NCI-H2227 (cell line): ENCODE measurements at regions not wholly inside any gene's neighbourhood (a gene's known extent, or its start where the extent isn't known, plus 50 kb on each side); places are given as distances from the start of the nearest gene placed in this dataset.
"Not testable (repeated sequence)": the region's sequence is repeated elsewhere in the genome, so short reads cannot be mapped to it uniquely, and the experiment has no call there.

Source experiments
- DNase-seq: peaks from one replicate; lab custom pipeline; 2025; ENCODE audit not compliant: unreplicated experiment; lab: John Stamatoyannopoulos, UW

DNA sequence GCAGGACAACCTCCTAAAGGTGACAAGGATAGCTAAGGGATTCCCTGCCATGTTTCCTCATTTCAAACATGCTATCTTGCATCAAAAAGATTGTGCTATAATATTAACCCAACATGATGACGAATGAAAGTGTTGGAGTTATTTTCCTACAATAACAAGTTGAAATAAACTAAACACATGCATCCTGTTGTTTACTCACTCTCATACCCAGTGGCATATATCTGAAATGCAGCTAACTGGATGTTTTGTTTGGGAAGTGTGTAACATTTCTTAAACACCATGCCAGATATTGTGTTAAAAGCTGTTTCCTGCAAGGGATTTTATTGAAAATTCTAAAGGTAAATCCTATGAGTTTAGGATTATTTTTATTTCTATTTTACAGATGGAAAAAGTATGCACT, 139.6 kb downstream of the TFPI2 start:
- no peak for DNase-seq

DNA sequence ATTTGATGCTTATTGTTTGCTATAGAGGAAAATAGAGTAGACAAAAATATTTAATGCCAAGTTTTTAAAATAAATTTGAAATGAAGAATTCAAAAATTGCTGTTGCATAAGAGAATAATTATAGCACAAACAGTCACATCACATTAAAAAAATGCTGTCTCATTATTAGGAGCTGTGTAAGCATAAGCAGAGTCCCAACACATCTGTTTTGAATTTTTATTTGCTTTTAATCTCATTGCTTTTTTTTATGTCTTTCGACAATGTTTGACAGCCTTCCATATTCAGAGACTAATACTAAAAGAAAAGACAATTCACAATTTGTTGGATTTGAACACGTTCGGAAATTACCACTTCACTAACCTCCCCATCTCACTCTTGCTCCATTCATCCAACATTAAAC, 143.5 kb downstream of the TFPI2 start:
- DNase-seq = no peak

- DNase-seq = no peak
Measured at GRCh38 chr7:93739424-93739823, 151.1 kb downstream of the TFPI2 start.

DNA sequence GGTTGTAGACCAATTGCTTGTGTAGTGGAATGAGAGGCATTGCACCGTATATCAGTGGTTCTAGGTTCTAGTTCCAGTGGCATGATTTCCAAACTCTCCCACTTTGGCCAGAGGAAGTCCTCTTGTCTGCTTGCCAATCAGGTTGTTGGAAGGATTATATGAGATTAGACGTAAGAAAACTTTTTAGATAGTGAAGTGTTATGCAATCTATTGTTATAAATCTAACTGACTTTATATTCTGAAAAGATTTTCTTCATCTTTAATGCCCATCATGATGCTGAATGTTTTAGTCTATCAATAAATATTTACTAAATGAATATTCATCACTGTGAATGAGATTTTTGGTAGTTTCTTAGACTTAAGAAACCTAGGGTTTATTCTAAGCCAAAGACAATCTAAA, 152.6 kb downstream of the TFPI2 start:
- DNase-seq = no peak

GRCh38 chr7:93736668-93737369, 153.7 kb downstream of the TFPI2 start:
- DNase-seq = no peak

- no peak for DNase-seq
Measured at GRCh38 chr7:93728292-93728691, 153.8 kb upstream of the CALCR start.

- no peak for DNase-seq
Measured at GRCh38 chr7:93725954-93726353, 151.4 kb upstream of the CALCR start.

DNA sequence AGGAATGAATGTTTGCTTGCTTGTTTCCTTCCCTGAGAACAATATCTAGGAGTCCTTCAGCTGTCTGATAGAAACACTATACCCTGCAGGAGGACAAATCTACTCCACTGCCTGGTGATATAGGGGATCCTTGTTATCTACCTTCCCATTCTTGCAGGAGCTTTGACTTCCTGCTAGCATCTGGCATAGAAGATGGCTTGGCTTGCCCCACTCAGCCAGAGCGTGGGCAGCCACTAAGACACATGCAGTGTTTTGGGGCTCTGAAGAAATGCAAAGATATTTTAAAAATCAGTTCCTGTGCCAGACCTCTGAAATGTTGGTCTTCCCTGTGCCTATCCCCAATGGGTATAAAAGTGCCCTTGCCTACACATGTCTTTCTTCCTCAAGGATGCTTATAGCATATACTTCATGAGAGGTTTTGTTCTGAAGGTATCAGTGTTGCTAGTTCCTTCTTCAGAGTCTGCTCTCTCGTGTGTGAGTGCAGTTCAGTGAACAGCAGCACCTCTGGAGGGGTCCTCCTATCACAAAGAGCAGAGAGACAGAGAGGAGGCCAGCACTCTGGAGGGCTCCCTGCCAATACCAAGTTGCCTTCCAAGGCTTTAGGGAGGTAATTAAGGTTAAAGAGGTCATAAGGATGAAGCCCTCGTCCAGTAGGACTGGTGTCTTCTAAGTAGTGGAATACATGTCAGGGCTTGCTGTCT, 149.1 kb upstream of the CALCR start:
- peak; percentile 34 for DNase-seq

GRCh38 chr7:93720106-93720505, 145.6 kb upstream of the CALCR start:
- DNase-seq = no peak

DNA sequence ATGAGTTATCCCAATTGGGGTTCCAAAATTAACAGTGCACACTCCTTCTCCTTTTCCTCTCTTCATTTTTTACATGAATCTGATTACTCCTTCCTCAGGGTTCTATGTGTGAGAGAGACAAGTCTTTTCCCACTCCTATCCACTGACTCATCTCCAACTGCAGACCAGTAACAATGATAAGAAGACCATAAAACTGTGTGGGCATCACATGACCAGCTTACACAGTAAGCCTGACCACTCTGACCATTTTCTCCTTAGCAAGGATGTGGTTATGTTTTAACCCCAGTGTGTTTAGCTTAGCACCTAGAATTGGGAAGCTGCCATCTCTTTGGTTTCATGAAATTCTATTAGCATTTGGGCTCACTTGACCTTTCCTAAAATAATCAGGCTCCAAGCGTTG, 145.0 kb upstream of the CALCR start:
- no peak for DNase-seq

- no peak for DNase-seq
Measured at GRCh38 chr7:93717217-93717900, 142.8 kb upstream of the CALCR start.

DNA sequence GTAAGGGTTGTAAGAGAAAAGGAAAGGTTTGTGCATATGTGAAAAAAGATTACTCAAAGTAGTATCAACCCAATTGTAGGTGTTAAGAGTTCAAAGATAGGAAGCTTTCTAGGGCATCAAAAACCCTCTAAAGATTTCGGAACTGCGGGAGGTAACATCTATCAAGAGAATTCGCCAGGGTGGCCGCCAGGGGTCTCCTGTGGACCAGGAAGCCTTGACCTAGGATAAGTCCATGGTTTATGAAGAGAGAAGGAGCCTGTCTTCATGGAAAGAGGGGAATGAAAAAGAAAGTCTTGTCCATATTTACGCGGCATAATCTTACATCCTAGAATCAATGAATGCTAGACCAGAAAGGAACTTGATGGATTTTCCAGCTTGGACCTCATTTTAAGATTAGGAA, 140.7 kb upstream of the CALCR start:
- no peak for DNase-seq

DNA sequence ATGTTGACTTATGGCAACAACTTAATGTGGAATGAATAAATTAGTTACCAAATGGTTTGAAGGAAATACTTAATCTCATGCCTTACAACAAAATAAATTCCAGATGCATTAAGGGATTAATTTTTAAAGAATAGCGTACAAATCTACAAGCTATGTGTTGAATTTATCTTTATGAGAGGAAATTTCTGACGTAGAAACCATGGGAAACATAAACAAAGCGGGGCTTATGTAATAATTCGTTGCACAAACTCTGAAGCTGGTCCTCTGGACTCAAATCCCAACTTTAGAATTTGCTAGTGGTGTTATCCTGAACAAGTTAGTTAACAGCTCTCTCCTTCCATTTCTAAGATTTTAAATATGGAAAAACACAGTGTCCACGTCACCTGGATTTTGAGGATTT, 137.4 kb upstream of the CALCR start:
- DNase-seq = no peak

GRCh38 chr7:93708255-93708654, 133.7 kb upstream of the CALCR start:
- not testable (repeated sequence) for DNase-seq

DNA sequence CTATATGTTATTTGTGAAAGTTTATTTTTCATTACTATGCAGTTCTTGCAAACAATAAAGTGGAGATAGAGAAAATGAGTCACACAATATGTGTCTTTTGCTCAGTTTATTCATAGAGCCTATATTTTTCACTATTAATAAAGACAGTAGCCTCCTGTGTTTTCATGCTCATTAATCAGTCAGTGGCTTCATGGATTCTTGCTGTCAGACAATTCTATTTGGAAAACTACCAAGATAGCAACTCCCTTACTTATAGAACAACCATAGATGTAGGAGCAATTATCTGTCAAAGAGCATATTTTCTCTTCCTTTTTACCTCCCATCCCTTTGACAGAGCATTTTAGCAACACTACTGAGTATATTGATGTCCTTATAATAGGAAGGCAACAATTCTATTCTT, 132.7 kb upstream of the CALCR start:
- DNase-seq = no peak

DNA sequence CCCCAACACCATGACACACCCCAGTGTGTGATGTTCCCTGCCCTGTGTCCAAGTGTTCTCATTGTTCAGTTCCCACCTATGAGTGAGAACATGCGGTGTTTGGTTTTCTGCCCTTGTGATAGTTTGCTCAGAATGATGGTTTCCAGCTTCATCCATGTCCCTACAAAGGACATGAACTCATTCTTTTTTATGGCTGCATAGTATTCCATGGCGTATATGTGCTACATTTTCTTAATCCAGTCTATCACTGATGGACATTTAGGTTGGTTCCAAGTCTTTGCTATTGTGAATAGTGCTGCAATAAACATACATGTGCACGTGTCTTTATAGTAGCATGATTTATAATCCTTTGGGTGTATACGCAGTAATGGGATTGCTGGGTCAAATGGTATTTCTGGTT, 131.6 kb upstream of the CALCR start:
- not testable (repeated sequence) for DNase-seq

GRCh38 chr7:93704217-93704616, 129.7 kb upstream of the CALCR start:
- no peak for DNase-seq

DNA sequence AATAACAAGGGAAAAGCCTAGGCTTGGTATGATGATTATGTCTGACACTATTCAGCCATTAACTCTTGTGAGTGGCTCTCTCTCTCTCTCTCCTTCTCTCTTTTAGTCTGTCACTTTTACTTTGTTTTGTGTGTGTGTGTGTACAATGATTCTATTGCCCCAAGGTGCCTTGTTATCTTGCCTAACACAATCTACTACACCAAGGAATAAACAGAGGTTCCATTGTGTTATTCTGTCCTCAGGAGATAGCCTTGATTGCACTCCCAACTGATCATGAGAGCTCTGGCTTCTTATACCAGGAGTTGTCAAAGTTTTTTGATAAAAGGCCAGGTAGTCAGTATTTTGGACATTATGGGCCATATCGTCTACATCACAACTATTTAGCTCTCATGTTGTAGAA, 123.4 kb upstream of the CALCR start:
- no peak for DNase-seq

DNA sequence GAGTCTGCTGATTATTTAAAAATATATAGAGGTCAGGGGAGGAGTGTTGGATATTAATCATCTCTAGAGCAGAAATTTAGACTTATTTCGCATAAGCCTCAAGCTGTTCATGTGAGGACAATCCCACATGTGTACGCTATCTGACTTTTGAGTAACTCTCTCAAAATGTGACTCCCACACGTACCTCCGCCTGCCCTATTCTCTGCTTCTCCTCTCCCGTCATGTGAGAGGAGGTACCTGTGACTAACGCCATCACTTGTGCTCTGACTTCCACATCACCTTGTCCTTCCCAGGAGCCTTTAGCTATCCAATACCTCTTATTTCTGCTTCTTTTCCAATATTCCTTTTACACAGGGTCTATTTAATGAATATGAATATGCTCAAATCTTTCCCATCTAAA, 119.3 kb upstream of the CALCR start:
- no peak for DNase-seq

DNA sequence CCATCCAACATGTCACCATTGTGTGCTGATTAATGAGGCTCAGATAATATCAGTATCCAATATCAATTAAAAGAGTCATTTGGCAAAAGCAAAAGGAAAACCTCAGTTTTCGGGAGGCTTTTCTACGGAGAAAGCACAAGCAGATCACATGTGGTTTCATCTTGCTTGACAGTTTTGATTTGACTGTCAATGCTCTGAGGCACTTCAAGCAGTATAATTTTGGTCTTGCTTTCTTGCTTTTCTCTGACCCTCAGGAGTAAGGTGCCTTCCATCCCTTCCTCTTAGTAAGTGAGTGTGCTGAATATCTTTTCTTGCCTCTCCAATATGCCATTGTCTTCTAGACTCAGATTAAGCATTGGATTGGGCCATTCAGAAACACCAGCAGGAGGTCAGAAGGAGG, 115.5 kb upstream of the CALCR start:
- DNase-seq = no peak

DNA sequence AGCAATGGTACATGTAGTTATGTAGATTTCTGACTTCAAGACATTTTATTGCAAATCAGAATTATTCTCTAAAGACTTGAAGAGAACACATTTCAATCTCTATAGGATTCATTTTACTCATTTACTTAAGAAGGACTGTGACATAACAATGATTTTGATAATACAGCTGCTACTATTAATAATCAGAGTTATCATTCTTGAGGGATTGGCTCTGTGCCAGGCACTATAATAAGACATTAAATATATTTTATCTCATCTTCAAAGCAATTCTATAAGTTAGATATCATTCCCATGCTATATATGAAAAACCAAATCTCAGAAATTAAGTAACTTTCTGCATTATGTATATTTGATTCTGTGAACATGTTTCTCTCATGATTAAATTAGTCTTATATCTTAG, 103.7 kb upstream of the CALCR start:
- no peak for DNase-seq

DNA sequence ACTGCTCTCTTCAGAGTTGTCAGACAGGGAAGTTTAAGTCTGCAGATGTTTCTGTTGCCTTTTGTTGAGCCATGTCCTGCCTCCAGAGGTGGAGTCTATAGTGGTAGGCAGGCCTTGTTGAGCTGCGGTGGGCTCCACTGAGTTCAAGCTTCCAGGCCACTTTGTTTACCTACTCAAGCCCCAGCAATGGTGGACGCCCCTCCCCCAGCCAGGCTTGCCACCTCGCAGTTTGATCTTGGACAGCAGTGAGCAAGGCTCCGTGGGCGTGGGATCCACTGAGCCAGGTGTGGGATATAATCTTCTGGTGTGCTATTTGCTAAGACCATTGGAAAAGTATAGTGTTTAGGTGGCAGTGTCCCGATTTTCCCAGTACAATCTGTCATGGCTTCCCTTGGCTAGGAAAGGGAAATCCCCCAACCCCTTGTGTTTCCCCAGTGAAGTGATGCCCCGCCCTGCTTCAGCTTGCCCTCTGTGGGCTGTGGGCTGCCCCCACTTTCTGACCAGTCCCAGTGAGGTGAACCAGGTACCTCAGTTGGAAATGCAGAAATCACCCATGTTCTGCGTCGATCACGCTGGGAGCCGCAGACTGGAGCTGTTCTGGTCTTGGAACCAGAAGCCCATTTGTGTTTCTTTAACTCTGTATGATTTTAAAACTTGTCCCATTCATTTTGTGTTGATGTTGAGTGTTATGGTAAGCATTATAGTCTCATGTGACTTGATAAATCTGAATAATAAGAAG, 89.2 kb upstream of the CALCR start:
- DNase-seq = no peak
